HCT116 (cell line): ENCODE measurements at regions not wholly inside any gene's neighbourhood (a gene's known extent, or its start where the extent isn't known, plus 50 kb on each side); places are given as distances from the start of the nearest gene placed in this dataset.

Source experiments
- ATAC-seq: fragments of 200-7000 bp; cut with Tn5 transposase; 2 replicates; pipeline ENCODE4 v1.9.1; 2020; ENCODE audit warnings: mild to moderate bottlenecking, moderate library complexity
- BruUV-seq: library from RNA; stranded (reverse); fragments of 400-500 nt; replicated peaks from 2 replicates; lab custom pipeline; 2021; lab: Mats Ljungman, UMichigan
- CTCF ChIA-PET: fragments of 300-600 bp; sonication (Branson Sonifier 250); formaldehyde crosslinking; loops from one replicate; lab custom pipeline; 2021; ENCODE audit warnings: antibody characterized with exemption; lab: Charles Lee
- POLR2A ChIA-PET: fragments of 300-600, 350-600 bp; sonication (Branson Sonifier 250); formaldehyde crosslinking; loops from one replicate; lab custom pipeline; 2021; ENCODE audit warnings: antibody characterized with exemption; lab: Charles Lee
- RAD21 ChIA-PET, 2 experiments: fragments of 300-600 bp; sonication (Branson Sonifier 250); formaldehyde crosslinking; loops; one replicate each; lab custom pipeline; 2023; ENCODE audit warnings: low total read pairs in 2 of 2; ENCODE audit not compliant: uncharacterized antibody in 2 of 2, unreplicated experiment in 2 of 2, low non-redundant PET in 1 of 2; lab: Charles Lee
- DNase-seq: peaks from one replicate; pipeline ENCODE4 v3.0.0-alpha.2; 2010; ENCODE audit warnings: low read depth, low spot score
- H2AFZ ChIP-seq: fragments of 200-600 bp; shearing (Covaris generic), sonication (generic); 2 replicates; pipeline ENCODE4 v1.6.1; 2017; ENCODE audit warnings: low read depth, mixed run types, mixed read lengths, antibody characterized with exemption, low read length; ENCODE audit not compliant: poor library complexity, severe bottlenecking
- H3K27ac ChIP-seq: 2 replicates; pipeline ENCODE4 v1.5.1; 2012; ENCODE audit warnings: low read depth, low read length
- H3K27me3 ChIP-seq: fragments of 200-600 bp; sonication (generic); 2 replicates; pipeline ENCODE4 v1.6.1; 2016; ENCODE audit warnings: mixed run types, low read length, mixed read lengths; ENCODE audit not compliant: insufficient read depth
- H3K36me3 ChIP-seq, 2 experiments: fragments of 200-500 bp in 1 of 2; fragments of 200-600 bp in 1 of 2; sonication (Bioruptor generic) in 1 of 2; sonication (generic) in 1 of 2; 2 replicates each; pipeline versions ENCODE4 v1.5.1 to v1.6.1; 2014 to 2016; ENCODE audit warnings: low read length in 2 of 2, inconsistent platforms in 1 of 2, mixed read lengths in 1 of 2, mixed run types in 1 of 2; ENCODE audit not compliant: insufficient read depth in 2 of 2, control insufficient read depth in 1 of 2
- H3K4me1 ChIP-seq, 2 experiments: fragments of 200-600 bp in 1 of 2; sonication (generic) in 1 of 2; 2 replicates each; pipeline versions ENCODE4 v1.5.1 to v1.6.1; 2012 to 2017; ENCODE audit warnings: low read length in 2 of 2, inconsistent platforms in 1 of 2, mild to moderate bottlenecking in 1 of 2, mixed read lengths in 1 of 2, mixed run types in 1 of 2, moderate library complexity in 1 of 2; ENCODE audit not compliant: insufficient read depth in 2 of 2, control insufficient read depth in 1 of 2
- H3K4me2 ChIP-seq: fragments of 200-600 bp; sonication (generic); 2 replicates; pipeline ENCODE4 v1.6.1; 2017; ENCODE audit warnings: mixed run types, low read length, mixed read lengths
- H3K4me3 ChIP-seq, 2 experiments: fragments of 200-600 bp in 1 of 2; sonication (generic) in 1 of 2; replicated peaks in 1 of 2; 2 replicates each; pipeline ENCODE4 v1.5.1; 2011 to 2016; ENCODE audit warnings: low read length in 2 of 2, control low read depth in 1 of 2, low read depth in 1 of 2, mild to moderate bottlenecking in 1 of 2, mixed read lengths in 1 of 2, mixed run types in 1 of 2
- H3K79me2 ChIP-seq: fragments of 200-600 bp; sonication (generic); 2 replicates; pipeline ENCODE4 v1.6.1; 2017; ENCODE audit warnings: mild to moderate bottlenecking, mixed run types, low read length, moderate library complexity, mixed read lengths; ENCODE audit not compliant: insufficient read depth
- H3K9ac ChIP-seq: fragments of 200-600 bp; sonication (generic); 2 replicates; pipeline ENCODE4 v1.6.1; 2016; ENCODE audit warnings: low read length, mixed read lengths
- H3K9me2 ChIP-seq: fragments of 200-600 bp; sonication (generic), shearing (Covaris generic); 2 replicates; pipeline ENCODE4 v1.6.1; 2017; ENCODE audit warnings: mixed run types, mild to moderate bottlenecking, moderate library complexity; ENCODE audit not compliant: insufficient read depth
- H3K9me3 ChIP-seq, 2 experiments: fragments of 200-500 bp in 1 of 2; fragments of 200-600 bp in 1 of 2; sonication (Bioruptor generic) in 1 of 2; sonication (generic) in 1 of 2; 2 replicates each; pipeline ENCODE4 v1.6.1; 2014 to 2017; ENCODE audit warnings: low read length in 2 of 2, mixed read lengths in 2 of 2, inconsistent platforms in 1 of 2, low read depth in 1 of 2, mild to moderate bottlenecking in 1 of 2, mixed run types in 1 of 2, moderate library complexity in 1 of 2; ENCODE audit not compliant: control insufficient read depth in 1 of 2, insufficient read depth in 1 of 2
- H4K20me1 ChIP-seq: fragments of 200-600 bp; sonication (generic), shearing (Covaris generic); 2 replicates; pipeline ENCODE4 v1.6.1; 2017; ENCODE audit warnings: mixed run types, mild to moderate bottlenecking, moderate library complexity; ENCODE audit not compliant: insufficient read depth
- CBX3 ChIP-seq: IDR thresholded peaks from 2 replicates; pipeline ENCODE4 v1.6.1; 2012; ENCODE audit warnings: low read depth
- CEBPB ChIP-seq: IDR thresholded peaks from 2 replicates; pipeline ENCODE4 v1.6.1; 2012; ENCODE audit warnings: low read depth
- EZH2 ChIP-seq: fragments of 200-600 bp; sonication (generic); IDR thresholded peaks from 2 replicates; pipeline ENCODE4 v1.6.1; 2017; ENCODE audit warnings: antibody characterized with exemption, mixed run types
- EZH2phosphoT487 ChIP-seq: fragments of 200-600 bp; IDR thresholded peaks from 2 replicates; pipeline ENCODE4 v1.6.1; 2018; ENCODE audit warnings: antibody characterized with exemption, borderline replicate concordance
- FOSL1 ChIP-seq: IDR thresholded peaks from 2 replicates; pipeline ENCODE4 v1.6.1; 2012; ENCODE audit warnings: low read depth
- JUND ChIP-seq: IDR thresholded peaks from 2 replicates; pipeline ENCODE4 v1.6.1; 2012
- POLR2A ChIP-seq: IDR thresholded peaks from 2 replicates; pipeline ENCODE4 v1.7.0; 2011; ENCODE audit warnings: borderline replicate concordance; ENCODE audit not compliant: insufficient read depth, insufficient read length; ENCODE audit errors: extremely low read depth
- POLR2AphosphoS5 ChIP-seq: IDR thresholded peaks from 2 replicates; pipeline ENCODE4 v1.6.1; 2011; ENCODE audit warnings: mild to moderate bottlenecking, low read depth, low read length, moderate library complexity
- RAD21 ChIP-seq: IDR thresholded peaks from 2 replicates; pipeline ENCODE4 v1.6.1; 2012; ENCODE audit warnings: low read depth, mild to moderate bottlenecking
- SIN3A ChIP-seq: IDR thresholded peaks from 2 replicates; pipeline ENCODE4 v1.6.1; 2012; ENCODE audit warnings: low read depth
- SP1 ChIP-seq: IDR thresholded peaks from 2 replicates; pipeline ENCODE4 v1.6.1; 2012; ENCODE audit warnings: low read depth
- SRF ChIP-seq: IDR thresholded peaks from 2 replicates; pipeline ENCODE4 v1.6.1; 2012; ENCODE audit warnings: low read depth
- TCF7L2 ChIP-seq: IDR thresholded peaks from 2 replicates; pipeline ENCODE4 v1.7.0; 2011; ENCODE audit warnings: borderline replicate concordance, inconsistent platforms; ENCODE audit not compliant: insufficient read depth, insufficient read length; ENCODE audit errors: extremely low read depth
- ZFX ChIP-seq: fragments of 450-650 bp; IDR thresholded peaks from 2 replicates; pipeline ENCODE4 v1.6.1; 2017
- ZNF274 ChIP-seq: fragments of 200-500 bp; sonication (Bioruptor generic); IDR thresholded peaks from 2 replicates; pipeline ENCODE4 v1.6.1; 2014; ENCODE audit warnings: mild to moderate bottlenecking, low read depth, low read length, inconsistent platforms
- intact Hi-C: fragments of 100-400 bp; cut with micrococcal nuclease; formaldehyde crosslinking; loops from 2 replicates; pipeline ENCODE4 v1.10.0; 2022
- TF ChIP-seq, protein P1 (sequence below): IDR thresholded peaks from 2 replicates; pipeline ENCODE4 v1.6.1; 2012
- TF ChIP-seq, protein P2 (sequence below), 3 experiments: fragments of 200-600 bp in 1 of 3; sonication (generic) in 1 of 3; IDR thresholded peaks in 2 of 3; conservative IDR thresholded peaks in 1 of 3; 2 replicates each; pipeline ENCODE4 v1.5.1; 2012 to 2017; ENCODE audit warnings: low read depth in 2 of 3, low read length in 2 of 3, antibody characterized with exemption in 1 of 3, borderline replicate concordance in 1 of 3, control low read depth in 1 of 3, mild to moderate bottlenecking in 1 of 3, mixed read lengths in 1 of 3, mixed run types in 1 of 3, moderate library complexity in 1 of 3; ENCODE audit not compliant: insufficient read depth in 1 of 3
- TF ChIP-seq, protein P3 (sequence below): IDR thresholded peaks from 2 replicates; pipeline ENCODE4 v1.6.1; 2012; ENCODE audit warnings: low read depth

DNA sequence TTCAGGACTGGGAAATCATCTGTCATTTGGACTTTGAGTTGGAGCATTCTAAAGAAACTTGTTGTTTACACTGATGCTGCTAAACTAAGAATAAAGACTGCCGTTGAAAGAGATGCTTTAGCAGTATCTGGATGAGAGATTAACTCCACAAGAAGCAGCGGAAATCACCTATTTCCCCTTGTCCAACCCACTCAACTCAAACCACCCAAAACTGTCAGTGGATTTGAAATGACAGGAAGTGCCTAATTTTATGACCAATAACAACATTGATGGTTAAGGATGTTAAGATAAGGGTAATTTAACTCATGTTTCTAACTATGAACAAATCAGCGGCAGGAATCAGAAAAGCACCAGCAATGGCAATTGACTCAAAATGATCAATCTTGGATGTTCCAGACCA lies 110.8 kb upstream of the NR2F2 start:
- TF ChIP-seq FOSL1 (no peak), TCF7L2 (no peak), POLR2A (no peak), JUND (no peak), EZH2 (no peak)
- no peaks in the 10 kb centered on the region for H3K36me3 ChIP-seq
- no peaks in the 10 kb centered on the region for H4K20me1 ChIP-seq
- H3K27ac ChIP-seq: no peak overlapping the region
- ChIA-PET RAD21 (no interaction called here), CTCF (no interaction called here), POLR2A (no interaction called here)
- intact Hi-C loops: no loop called here
- H3K27me3 ChIP-seq: no peaks in the 10 kb centered on the region
- no peak overlapping the region for H3K4me2 ChIP-seq
- no peak overlapping the region for H2AFZ ChIP-seq
- no peak overlapping the region for H3K9ac ChIP-seq
- H3K4me3 ChIP-seq: no peak overlapping the region
- H3K79me2 ChIP-seq: no peaks in the 10 kb centered on the region
- BruUV-seq: no TSS peak
- no peaks in the 10 kb centered on the region for H3K9me3 ChIP-seq
- H3K9me2 ChIP-seq: no peaks in the 10 kb centered on the region
- ATAC-seq (no peak), DNase-seq (no peak)
- H3K4me1 ChIP-seq: no peaks in the 10 kb centered on the region

DNA sequence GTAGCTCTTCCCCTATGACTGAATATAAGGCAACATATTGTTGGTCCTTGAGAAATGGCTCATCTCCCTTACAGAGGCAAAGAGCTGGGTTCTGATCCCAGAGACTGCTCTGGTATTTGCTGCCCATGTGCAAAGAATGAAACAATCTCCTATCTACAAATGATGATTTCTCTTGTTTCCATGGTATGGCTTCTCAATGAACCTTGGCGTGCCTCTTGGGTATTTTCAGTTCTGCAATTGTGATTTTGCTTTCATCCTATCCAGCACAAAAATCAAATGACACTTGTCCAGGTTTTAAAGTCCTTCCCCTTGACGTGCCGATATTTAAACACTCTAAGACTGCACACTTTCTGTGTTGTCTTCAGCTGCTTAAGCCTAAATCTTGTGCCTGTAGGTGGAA lies 109.8 kb upstream of the NR2F2 start:
- Histone ChIP-seq H3K4me1 (peaks cover 0 to 1% of the 10 kb centered on the region in 2 experiments; a peak in 1 of 4 replicates), H3K9me2 (no peaks in the 10 kb centered on the region), H3K36me3 (no peaks in the 10 kb centered on the region), H3K9ac (no peak overlapping the region), H3K9me3 (no peaks in the 10 kb centered on the region), H2AFZ (no peak overlapping the region), H3K79me2 (no peaks in the 10 kb centered on the region), H3K27me3 (no peaks in the 10 kb centered on the region), H3K27ac (no peak overlapping the region), H3K4me3 (no peak overlapping the region), H3K4me2 (no peak overlapping the region), H4K20me1 (no peaks in the 10 kb centered on the region)
- ChIA-PET RAD21 (no interaction called here), CTCF (no interaction called here), POLR2A (no interaction called here)
- ATAC-seq (no peak), DNase-seq (no peak)
- TF ChIP-seq ZFX: no peak
- TF ChIP-seq, protein P1, sequence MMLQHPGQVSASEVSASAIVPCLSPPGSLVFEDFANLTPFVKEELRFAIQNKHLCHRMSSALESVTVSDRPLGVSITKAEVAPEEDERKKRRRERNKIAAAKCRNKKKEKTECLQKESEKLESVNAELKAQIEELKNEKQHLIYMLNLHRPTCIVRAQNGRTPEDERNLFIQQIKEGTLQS: no peak
- TF ChIP-seq RAD21: no peak
- TF ChIP-seq CEBPB: no peak
- TF ChIP-seq ZNF274: no peak
- no peak for TF ChIP-seq SIN3A
- no peak for TF ChIP-seq CBX3
- TF ChIP-seq, protein P2, sequence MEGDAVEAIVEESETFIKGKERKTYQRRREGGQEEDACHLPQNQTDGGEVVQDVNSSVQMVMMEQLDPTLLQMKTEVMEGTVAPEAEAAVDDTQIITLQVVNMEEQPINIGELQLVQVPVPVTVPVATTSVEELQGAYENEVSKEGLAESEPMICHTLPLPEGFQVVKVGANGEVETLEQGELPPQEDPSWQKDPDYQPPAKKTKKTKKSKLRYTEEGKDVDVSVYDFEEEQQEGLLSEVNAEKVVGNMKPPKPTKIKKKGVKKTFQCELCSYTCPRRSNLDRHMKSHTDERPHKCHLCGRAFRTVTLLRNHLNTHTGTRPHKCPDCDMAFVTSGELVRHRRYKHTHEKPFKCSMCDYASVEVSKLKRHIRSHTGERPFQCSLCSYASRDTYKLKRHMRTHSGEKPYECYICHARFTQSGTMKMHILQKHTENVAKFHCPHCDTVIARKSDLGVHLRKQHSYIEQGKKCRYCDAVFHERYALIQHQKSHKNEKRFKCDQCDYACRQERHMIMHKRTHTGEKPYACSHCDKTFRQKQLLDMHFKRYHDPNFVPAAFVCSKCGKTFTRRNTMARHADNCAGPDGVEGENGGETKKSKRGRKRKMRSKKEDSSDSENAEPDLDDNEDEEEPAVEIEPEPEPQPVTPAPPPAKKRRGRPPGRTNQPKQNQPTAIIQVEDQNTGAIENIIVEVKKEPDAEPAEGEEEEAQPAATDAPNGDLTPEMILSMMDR (IDR thresholded peaks at IDR 0.05 in 2 of 3, conservative IDR thresholded peaks at IDR 0.05 in 1 of 3; ENCODE audit: borderline replicate concordance in 1 of 3, insufficient read depth in 1 of 3, low read depth in 2 of 3, low read length in 2 of 3): no peak
- TF ChIP-seq FOSL1: no peak
- no peak for TF ChIP-seq EZH2
- TF ChIP-seq SP1: no peak
- TF ChIP-seq POLR2AphosphoS5: no peak
- no peak for TF ChIP-seq EZH2phosphoT487
- TF ChIP-seq SRF: no peak
- TF ChIP-seq, protein P3, sequence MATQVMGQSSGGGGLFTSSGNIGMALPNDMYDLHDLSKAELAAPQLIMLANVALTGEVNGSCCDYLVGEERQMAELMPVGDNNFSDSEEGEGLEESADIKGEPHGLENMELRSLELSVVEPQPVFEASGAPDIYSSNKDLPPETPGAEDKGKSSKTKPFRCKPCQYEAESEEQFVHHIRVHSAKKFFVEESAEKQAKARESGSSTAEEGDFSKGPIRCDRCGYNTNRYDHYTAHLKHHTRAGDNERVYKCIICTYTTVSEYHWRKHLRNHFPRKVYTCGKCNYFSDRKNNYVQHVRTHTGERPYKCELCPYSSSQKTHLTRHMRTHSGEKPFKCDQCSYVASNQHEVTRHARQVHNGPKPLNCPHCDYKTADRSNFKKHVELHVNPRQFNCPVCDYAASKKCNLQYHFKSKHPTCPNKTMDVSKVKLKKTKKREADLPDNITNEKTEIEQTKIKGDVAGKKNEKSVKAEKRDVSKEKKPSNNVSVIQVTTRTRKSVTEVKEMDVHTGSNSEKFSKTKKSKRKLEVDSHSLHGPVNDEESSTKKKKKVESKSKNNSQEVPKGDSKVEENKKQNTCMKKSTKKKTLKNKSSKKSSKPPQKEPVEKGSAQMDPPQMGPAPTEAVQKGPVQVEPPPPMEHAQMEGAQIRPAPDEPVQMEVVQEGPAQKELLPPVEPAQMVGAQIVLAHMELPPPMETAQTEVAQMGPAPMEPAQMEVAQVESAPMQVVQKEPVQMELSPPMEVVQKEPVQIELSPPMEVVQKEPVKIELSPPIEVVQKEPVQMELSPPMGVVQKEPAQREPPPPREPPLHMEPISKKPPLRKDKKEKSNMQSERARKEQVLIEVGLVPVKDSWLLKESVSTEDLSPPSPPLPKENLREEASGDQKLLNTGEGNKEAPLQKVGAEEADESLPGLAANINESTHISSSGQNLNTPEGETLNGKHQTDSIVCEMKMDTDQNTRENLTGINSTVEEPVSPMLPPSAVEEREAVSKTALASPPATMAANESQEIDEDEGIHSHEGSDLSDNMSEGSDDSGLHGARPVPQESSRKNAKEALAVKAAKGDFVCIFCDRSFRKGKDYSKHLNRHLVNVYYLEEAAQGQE: no peak
- BruUV-seq: no TSS peak
- intact Hi-C loops: no loop called here
